ENCODE measurements at regions not wholly inside any gene's neighbourhood (a gene's known extent, or its start where the extent isn't known, plus 50 kb on each side); places are given as distances from the start of the nearest gene placed in this dataset.

- Histone ChIP-seq H3K4me1 (no peaks in the 10 kb centered on the region), H3K36me3 (no peaks in the 10 kb centered on the region), H3K27ac (no peak overlapping the region), H3K4me3 (no peak overlapping the region), H3K9me3 (no peaks in the 10 kb centered on the region), H3K27me3 (no peaks in the 10 kb centered on the region)
- TF ChIP-seq POLR2A (IDR thresholded peaks at IDR 0.05) = no peak
- TF ChIP-seq CTCF (IDR thresholded peaks at IDR 0.05) = no peak
- DNase-seq (no peak), ATAC-seq (no peak)
- 67% methylated on average over 1 of the region's 1 CpG for WGBS (ENCODE audit: insufficient coverage, low coverage, low lambda C conversion rate, missing lambda C conversion rate)
- intact Hi-C loops (cut with DNase I) = no loop called here
Measured at GRCh38 chrX:113743069-113743468, 840.8 kb upstream of the HTR2C start.

- Histone ChIP-seq H3K27ac (no peak overlapping the region), H3K9me3 (no peaks in the 10 kb centered on the region), H3K4me3 (no peak overlapping the region), H3K36me3 (no peaks in the 10 kb centered on the region), H3K4me1 (no peaks in the 10 kb centered on the region), H3K27me3 (no peaks in the 10 kb centered on the region)
- ATAC-seq (peak in 2 of 4 donors; percentile 32 to 49), DNase-seq (no peak)
- intact Hi-C loops (cut with DNase I) = no loop called here
- WGBS (ENCODE audit: insufficient coverage, low coverage, low lambda C conversion rate, missing lambda C conversion rate) = 15% methylated on average over 2 of the region's 2 CpGs
- TF ChIP-seq POLR2A (IDR thresholded peaks at IDR 0.05) (no peak), CTCF (IDR thresholded peaks at IDR 0.05) (peak in 2 of 4 donors; percentile 16 to 30)
Measured at GRCh38 chrX:113741744-113742143, 842.1 kb upstream of the HTR2C start.

- H3K4me1 ChIP-seq = no peaks in the 10 kb centered on the region
- ATAC-seq = no peak
- no peaks in the 10 kb centered on the region for H3K9me3 ChIP-seq
- DNase-seq = no peak
- no peaks in the 10 kb centered on the region for H3K36me3 ChIP-seq
- no peak overlapping the region for H3K4me3 ChIP-seq
- WGBS (ENCODE audit: insufficient coverage, low coverage, low lambda C conversion rate, missing lambda C conversion rate) = 43% methylated on average over 2 of the region's 2 CpGs
- no peaks in the 10 kb centered on the region for H3K27me3 ChIP-seq
- H3K27ac ChIP-seq = no peak overlapping the region
- intact Hi-C loops (cut with DNase I) = no loop called here
- no peak for TF ChIP-seq POLR2A (IDR thresholded peaks at IDR 0.05)
- TF ChIP-seq CTCF (IDR thresholded peaks at IDR 0.05) = no peak
Measured at GRCh38 chrX:113728937-113729336, 854.9 kb upstream of the HTR2C start.

GRCh38 chrX:113726898-113727297 lies 857.0 kb upstream of the HTR2C start:
- no peaks in the 10 kb centered on the region for H3K36me3 ChIP-seq
- intact Hi-C loops (cut with DNase I) = no loop called here
- H3K27me3 ChIP-seq = no peaks in the 10 kb centered on the region
- ATAC-seq = no peak
- TF ChIP-seq POLR2A (IDR thresholded peaks at IDR 0.05) = no peak
- no peak for TF ChIP-seq CTCF (IDR thresholded peaks at IDR 0.05)
- DNase-seq = no peak
- no peak overlapping the region for H3K27ac ChIP-seq
- H3K4me1 ChIP-seq = no peaks in the 10 kb centered on the region
- no peak overlapping the region for H3K4me3 ChIP-seq
- no peaks in the 10 kb centered on the region for H3K9me3 ChIP-seq
- WGBS (ENCODE audit: insufficient coverage, low coverage, low lambda C conversion rate, missing lambda C conversion rate) = 35% methylated on average over 3 of the region's 3 CpGs

- no peak for TF ChIP-seq CTCF (IDR thresholded peaks at IDR 0.05)
- no peak for TF ChIP-seq POLR2A (IDR thresholded peaks at IDR 0.05)
- no peak for DNase-seq
- Histone ChIP-seq H3K36me3 (no peaks in the 10 kb centered on the region), H3K4me1 (no peaks in the 10 kb centered on the region), H3K27ac (no peak overlapping the region), H3K9me3 (no peaks in the 10 kb centered on the region), H3K27me3 (no peaks in the 10 kb centered on the region), H3K4me3 (no peak overlapping the region)
- WGBS (ENCODE audit: insufficient coverage, low coverage, low lambda C conversion rate, missing lambda C conversion rate) = 70% methylated on average over 4 of the region's 4 CpGs
- intact Hi-C loops (cut with DNase I) = no loop called here
- ATAC-seq = no peak
Measured at GRCh38 chrX:113726466-113726865, 857.4 kb upstream of the HTR2C start.

Measured in right lobe of liver (tissue), 6 donors.